HG03378 (cell line): ENCODE measurements at regions not wholly inside any gene's neighbourhood (a gene's known extent, or its start where the extent isn't known, plus 50 kb on each side); places are given as distances from the start of the nearest gene placed in this dataset.

ENCODE experiments used
- ATAC-seq: cut with Tn5 transposase; IDR thresholded peaks from one replicate; pipeline ENCODE4 v1.9.1; 2021; ENCODE audit warnings: mild to moderate bottlenecking, moderate library complexity; ENCODE audit not compliant: unreplicated experiment

- ATAC-seq: no peak
Measured at GRCh38 chr4:12595489-12595888, 888.7 kb downstream of the RAB28 start.

GRCh38 chr4:12588582-12588981 is 895.6 kb downstream of the RAB28 start:
- no peak for ATAC-seq

GRCh38 chr4:12586242-12587006 is 897.7 kb downstream of the RAB28 start:
- no peak for ATAC-seq

- no peak for ATAC-seq
Measured at GRCh38 chr4:12584116-12584875, 899.8 kb downstream of the RAB28 start.

- no peak for ATAC-seq
Measured at GRCh38 chr4:12583275-12583674, 900.9 kb downstream of the RAB28 start.

GRCh38 chr4:12580787-12581186 is 903.4 kb downstream of the RAB28 start:
- no peak for ATAC-seq

GRCh38 chr4:12579172-12579571 is 905.0 kb downstream of the RAB28 start:
- ATAC-seq: no peak

GRCh38 chr4:12576409-12576808 is 907.7 kb downstream of the RAB28 start:
- ATAC-seq: no peak

GRCh38 chr4:12573716-12574115 is 910.4 kb downstream of the RAB28 start:
- no peak for ATAC-seq

- ATAC-seq: no peak
Measured at GRCh38 chr4:12562476-12563140, 921.5 kb downstream of the RAB28 start.

GRCh38 chr4:12562021-12562420 is 922.1 kb downstream of the RAB28 start:
- ATAC-seq: no peak

GRCh38 chr4:12555011-12555410 is 929.1 kb downstream of the RAB28 start:
- ATAC-seq: no peak

- no peak for ATAC-seq
Measured at GRCh38 chr4:12548678-12549077, 935.5 kb downstream of the RAB28 start.

GRCh38 chr4:12545812-12546211 is 938.3 kb downstream of the RAB28 start:
- no peak for ATAC-seq

GRCh38 chr4:12538162-12538561 is 946.0 kb downstream of the RAB28 start:
- ATAC-seq: no peak

- no peak for ATAC-seq
Measured at GRCh38 chr4:12534684-12535083, 949.5 kb downstream of the RAB28 start.

- no peak for ATAC-seq
Measured at GRCh38 chr4:12519426-12519825, 964.7 kb downstream of the RAB28 start.

GRCh38 chr4:12507868-12508481 is 976.2 kb downstream of the RAB28 start:
- no peak for ATAC-seq

GRCh38 chr4:12500409-12500808 is 983.7 kb downstream of the RAB28 start:
- ATAC-seq: no peak

- no peak for ATAC-seq
Measured at GRCh38 chr4:12499693-12500092, 984.4 kb downstream of the RAB28 start.

- ATAC-seq: no peak
Measured at GRCh38 chr4:12495211-12495610, 988.9 kb downstream of the RAB28 start.
